Esophagus muscularis mucosa (tissue), 4 donors: ENCODE measurements at regions not wholly inside any gene's neighbourhood (a gene's known extent, or its start where the extent isn't known, plus 50 kb on each side); places are given as distances from the start of the nearest gene placed in this dataset.

Experiments
- DNase-seq: peaks from one replicate; pipeline ENCODE4 v3.0.0-alpha.2; 2017; ENCODE audit errors: extremely low spot score
- H3K27ac ChIP-seq, 4 donors: fragments of 200-600 bp; sonication (generic); replicated peaks in 1 of 4; 1 replicate in 3 of 4; 2 replicates in 1 of 4; pipeline ENCODE4 v1.5.1; 2016 to 2019; ENCODE audit warnings: mild to moderate bottlenecking in 1 of 4
- H3K27me3 ChIP-seq, 4 donors: fragments of 200-600 bp; sonication (generic); one replicate each; pipeline versions ENCODE4 v1.5.1 to v1.6.0; 2016 to 2019
- H3K36me3 ChIP-seq, 4 donors: fragments of 200-600 bp; sonication (generic); one replicate each; pipeline ENCODE4 v1.5.1; 2016 to 2019
- H3K4me1 ChIP-seq, 4 donors: fragments of 200-600 bp; sonication (generic); one replicate each; pipeline ENCODE4 v1.5.1; 2016 to 2019
- H3K4me3 ChIP-seq, 4 donors: fragments of 200-600 bp; sonication (generic); 1 replicate in 2 of 4; 2 replicates in 2 of 4; pipeline ENCODE4 v1.5.1; 2016 to 2019; ENCODE audit warnings: mild to moderate bottlenecking in 4 of 4, moderate library complexity in 1 of 4
- H3K9me3 ChIP-seq, 4 donors: fragments of 200-600 bp; sonication (generic); 1 replicate in 3 of 4; 2 replicates in 1 of 4; pipeline ENCODE4 v1.5.1; 2016 to 2019
- CTCF ChIP-seq, 3 experiments: fragments of 200-600 bp in 2 of 3; fragments of 450-650 bp in 1 of 3; sonication (generic) in 2 of 3; IDR thresholded peaks; one replicate each; pipeline ENCODE4 v1.5.1; 2017 to 2019; ENCODE audit warnings: antibody characterized with exemption in 3 of 3, mild to moderate bottlenecking in 2 of 3, moderate library complexity in 1 of 3
- EP300 ChIP-seq: sonication (generic); formaldehyde crosslinking; IDR thresholded peaks from one replicate; pipeline ENCODE4 v1.6.1; 2017; ENCODE audit warnings: antibody characterized with exemption
- POLR2A ChIP-seq: fragments of 450-650 bp; IDR thresholded peaks from one replicate; pipeline ENCODE4 v1.6.1; 2017; ENCODE audit warnings: antibody characterized with exemption, moderate library complexity, mild to moderate bottlenecking, low read depth
- POLR2AphosphoS5 ChIP-seq, 2 donors: sonication (generic); formaldehyde crosslinking; IDR thresholded peaks; one replicate each; pipeline ENCODE4 v1.6.1; 2017; ENCODE audit warnings: antibody characterized with exemption in 2 of 2
- WGBS: methylation state at CpG from one replicate; pipeline ENCODE4 v1.1.5; 2018; 5-methylcytosine and 5-hydroxymethylcytosine counted together
- intact Hi-C: fragments of 100-400 bp; cut with DNase I; formaldehyde crosslinking; loops from one replicate; pipeline ENCODE4 v1.15.1; 2023

GRCh38 chr4:96992443-96992842, 1150.8 kb downstream of the STPG2 start:
- no peaks in the 10 kb centered on the region for H3K27me3 ChIP-seq
- no peaks in the 10 kb centered on the region for H3K36me3 ChIP-seq
- no peak for TF ChIP-seq CTCF (IDR thresholded peaks at IDR 0.05)
- no peak for TF ChIP-seq POLR2AphosphoS5 (IDR thresholded peaks at IDR 0.05)
- TF ChIP-seq EP300 = no peak
- no peak for TF ChIP-seq POLR2A
- H3K4me1 ChIP-seq = no peaks in the 10 kb centered on the region
- DNase-seq = no peak
- H3K27ac ChIP-seq = no peak overlapping the region
- no peak overlapping the region for H3K4me3 ChIP-seq
- 88% methylated on average over 4 of the region's 4 CpGs for WGBS
- H3K9me3 ChIP-seq = peaks cover 0 to 8% (median 0%) of the 10 kb centered on the region in 4 donors
- intact Hi-C loops = no loop called here

- TF ChIP-seq CTCF (IDR thresholded peaks at IDR 0.05) (no peak), EP300 (no peak), POLR2AphosphoS5 (IDR thresholded peaks at IDR 0.05) (no peak), POLR2A (no peak)
- Histone ChIP-seq H3K9me3 (peaks cover 0 to 8% (median 0%) of the 10 kb centered on the region in 4 donors), H3K4me3 (no peak overlapping the region), H3K27me3 (no peaks in the 10 kb centered on the region), H3K4me1 (no peaks in the 10 kb centered on the region), H3K36me3 (no peaks in the 10 kb centered on the region), H3K27ac (no peak overlapping the region)
- WGBS = 91% methylated on average over 3 of the region's 3 CpGs
- intact Hi-C loops = no loop called here
- DNase-seq = no peak
Measured at GRCh38 chr4:96993560-96993959, 1149.7 kb downstream of the STPG2 start.

- intact Hi-C loops = no loop called here
- Histone ChIP-seq H3K27ac (no peak overlapping the region), H3K4me3 (no peak overlapping the region), H3K36me3 (no peaks in the 10 kb centered on the region), H3K9me3 (no peaks in the 10 kb centered on the region), H3K4me1 (no peaks in the 10 kb centered on the region), H3K27me3 (no peaks in the 10 kb centered on the region)
- no peak for TF ChIP-seq POLR2A
- DNase-seq = no peak
Measured at GRCh38 chr4:97003715-97004114, 1139.6 kb downstream of the STPG2 start.

GRCh38 chr4:97013309-97013708, 1130.0 kb downstream of the STPG2 start:
- no peak for TF ChIP-seq POLR2AphosphoS5 (IDR thresholded peaks at IDR 0.05)
- TF ChIP-seq EP300 = no peak
- Histone ChIP-seq H3K9me3 (no peaks in the 10 kb centered on the region), H3K27ac (no peak overlapping the region), H3K4me1 (no peaks in the 10 kb centered on the region), H3K4me3 (no peak overlapping the region), H3K36me3 (no peaks in the 10 kb centered on the region), H3K27me3 (no peaks in the 10 kb centered on the region)
- no peak for DNase-seq
- WGBS = 90% methylated on average over 3 of the region's 3 CpGs
- intact Hi-C loops = no loop called here

DNA sequence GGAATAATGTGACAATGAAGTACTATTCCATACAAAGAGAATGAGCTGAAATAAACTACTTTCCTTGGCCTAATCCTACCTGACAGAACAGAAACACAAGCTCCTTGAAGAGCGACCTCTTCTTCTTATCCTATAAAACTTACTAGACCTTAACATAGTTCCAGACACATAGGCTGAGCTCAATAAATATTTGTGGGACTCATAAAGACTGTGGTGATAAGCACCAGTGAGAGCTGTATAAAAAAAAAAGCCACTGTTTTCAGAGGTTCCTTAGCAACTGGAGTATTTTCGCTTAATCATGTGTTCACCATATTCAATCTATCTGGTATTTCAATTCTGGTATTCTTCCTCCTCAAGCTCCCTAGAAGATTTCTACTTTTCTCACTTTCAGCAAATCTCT, 1129.6 kb downstream of the STPG2 start:
- H3K27me3 ChIP-seq = no peaks in the 10 kb centered on the region
- no peak overlapping the region for H3K4me3 ChIP-seq
- no peaks in the 10 kb centered on the region for H3K9me3 ChIP-seq
- no peaks in the 10 kb centered on the region for H3K36me3 ChIP-seq
- 82% methylated on average over 2 of the region's 2 CpGs for WGBS
- intact Hi-C loops = no loop called here
- no peaks in the 10 kb centered on the region for H3K4me1 ChIP-seq
- DNase-seq = no peak
- TF ChIP-seq CTCF (IDR thresholded peaks at IDR 0.05) (no peak), EP300 (no peak), POLR2A (no peak), POLR2AphosphoS5 (IDR thresholded peaks at IDR 0.05) (no peak)
- H3K27ac ChIP-seq = no peak overlapping the region

DNA sequence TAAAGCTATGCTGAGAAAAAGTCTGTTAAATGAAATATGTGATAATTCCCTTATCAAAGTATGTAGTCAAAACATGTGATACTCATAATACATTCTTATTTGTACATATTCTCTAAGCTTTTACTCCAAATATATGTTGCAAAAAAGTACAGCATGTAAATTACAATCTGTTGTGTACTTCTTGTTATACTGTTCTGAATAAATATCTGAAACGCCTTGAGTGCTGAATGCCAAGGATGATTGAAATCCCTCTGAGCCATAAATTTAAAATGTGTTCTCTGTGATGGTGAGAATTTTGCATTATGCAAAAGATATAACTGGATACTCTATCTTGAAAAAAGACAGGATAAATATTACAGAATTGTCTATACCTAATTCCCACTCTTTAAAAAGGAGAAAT, 1128.0 kb downstream of the STPG2 start:
- TF ChIP-seq POLR2AphosphoS5 (IDR thresholded peaks at IDR 0.05) (no peak), POLR2A (no peak), CTCF (IDR thresholded peaks at IDR 0.05) (no peak), EP300 (no peak)
- Histone ChIP-seq H3K27me3 (no peaks in the 10 kb centered on the region), H3K9me3 (no peaks in the 10 kb centered on the region), H3K4me1 (no peaks in the 10 kb centered on the region), H3K27ac (no peak overlapping the region), H3K4me3 (no peak overlapping the region), H3K36me3 (no peaks in the 10 kb centered on the region)
- 89% methylated on average over 1 of the region's 1 CpG for WGBS
- no peak for DNase-seq
- intact Hi-C loops = no loop called here
